NCI-H2196 treated with DMSO at 0.1 percent for 48 hours (cell line): ENCODE measurements at regions not wholly inside any gene's neighbourhood (a gene's known extent, or its start where the extent isn't known, plus 50 kb on each side); places are given as distances from the start of the nearest gene placed in this dataset.
"Not testable (repeated sequence)": the region's sequence is repeated elsewhere in the genome, so short reads cannot be mapped to it uniquely, and the experiment has no call there.

Experiments used
- DNase-seq: peaks from one replicate; lab custom pipeline; 2025; ENCODE audit not compliant: unreplicated experiment; lab: John Stamatoyannopoulos, UW

DNA sequence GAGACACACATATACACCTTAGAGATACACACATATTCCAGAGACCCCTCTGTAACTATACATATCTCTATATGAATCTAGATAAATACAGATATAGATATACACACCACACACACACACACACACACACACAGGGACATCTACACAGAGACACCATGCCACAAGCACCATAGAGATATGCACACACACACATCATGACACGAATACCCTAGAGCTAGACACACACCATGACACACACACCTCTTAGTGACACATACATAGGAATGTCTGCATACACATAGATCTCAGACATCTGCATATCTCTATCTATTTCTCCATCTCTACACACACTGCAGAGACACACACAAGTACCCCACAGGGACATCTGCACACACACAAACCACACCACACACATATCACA, 270.0 kb downstream of the CYRIA start:
- no peak for DNase-seq

DNA sequence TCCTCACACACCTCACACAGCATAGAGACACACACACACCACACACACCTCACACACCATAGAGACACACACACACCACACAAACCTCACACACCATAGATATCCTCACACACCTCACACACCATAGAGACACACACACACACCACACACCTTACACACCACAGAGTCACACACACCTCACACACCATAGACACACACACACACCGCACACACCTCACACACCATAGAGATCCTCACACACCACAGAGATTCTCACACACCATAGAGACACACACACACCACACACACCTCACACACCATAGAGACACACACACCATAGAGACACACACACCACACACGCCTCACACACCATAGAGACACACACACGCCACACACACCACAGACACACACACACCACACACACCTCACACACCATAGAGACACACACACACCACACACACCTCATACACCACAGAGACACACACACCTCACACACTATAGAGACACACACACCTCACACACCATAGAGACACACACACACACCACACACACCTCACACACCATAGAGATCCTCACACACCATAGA, 270.6 kb downstream of the CYRIA start:
- no peak for DNase-seq

DNA sequence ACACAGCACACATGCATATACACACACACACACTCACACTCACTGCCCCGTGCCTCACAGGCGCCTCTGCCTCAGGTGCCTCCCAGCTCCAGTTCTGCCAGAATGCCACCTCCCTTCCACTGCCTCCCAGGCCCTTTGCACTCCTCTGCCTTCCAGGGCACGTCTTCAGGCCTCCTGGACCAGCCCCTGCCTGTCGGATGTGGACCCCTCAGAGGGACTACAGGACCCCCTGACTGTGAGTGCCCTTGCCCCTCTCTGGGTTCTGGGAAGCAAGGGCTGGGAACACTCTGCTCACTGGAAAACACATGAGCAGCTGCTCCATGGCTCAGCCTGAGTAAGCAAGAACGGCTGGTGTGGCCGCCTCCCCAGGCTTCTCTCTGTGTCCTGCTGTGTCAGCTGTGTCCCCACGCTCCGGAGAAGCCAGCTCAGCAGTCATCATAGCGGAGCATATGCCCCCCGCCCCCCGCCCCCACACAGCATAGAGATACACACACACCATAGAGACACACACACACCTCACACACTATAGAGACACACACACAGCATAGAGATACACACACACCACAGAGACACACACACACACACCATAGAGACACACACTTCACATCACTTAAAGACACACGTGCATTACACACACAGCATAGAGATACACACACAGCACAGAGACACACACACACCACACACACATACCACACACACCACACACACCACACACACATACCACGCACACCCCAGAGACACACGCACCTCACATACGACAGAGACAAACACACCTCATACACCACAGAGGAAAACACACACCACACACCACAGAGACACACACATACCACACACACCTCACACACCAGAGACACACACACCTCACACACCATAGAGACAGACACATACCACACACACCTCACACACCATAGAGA, 271.3 kb downstream of the CYRIA start:
- DNase-seq, result no peak

DNA sequence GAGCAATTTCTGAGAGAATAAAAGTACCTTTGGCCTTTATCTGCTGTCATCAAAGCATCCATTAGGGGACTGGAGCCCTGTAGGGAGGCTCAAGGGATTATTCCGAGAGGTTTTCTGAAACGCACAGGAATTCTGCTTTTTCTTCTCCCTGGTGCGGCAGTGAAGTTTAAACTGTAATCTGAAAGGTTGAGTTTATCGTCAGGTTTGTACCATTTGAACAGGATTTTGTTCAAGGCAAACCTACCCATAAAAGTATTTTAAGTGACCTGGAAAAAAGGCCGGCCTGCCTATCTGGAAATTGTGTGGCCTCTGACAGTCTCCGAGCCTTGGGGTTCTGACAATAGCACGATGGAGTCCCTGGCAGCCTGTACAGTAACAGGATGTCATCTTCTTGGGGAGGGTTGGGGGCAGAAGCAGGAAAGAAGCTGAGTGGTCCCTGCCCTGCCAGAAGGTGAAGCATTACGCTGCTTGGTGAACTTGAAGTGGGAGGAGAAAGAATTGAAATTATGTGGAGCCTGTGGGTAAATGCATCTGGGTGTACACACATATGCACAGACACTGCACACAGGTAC, 272.0 kb downstream of the CYRIA start:
- no peak for DNase-seq

DNA sequence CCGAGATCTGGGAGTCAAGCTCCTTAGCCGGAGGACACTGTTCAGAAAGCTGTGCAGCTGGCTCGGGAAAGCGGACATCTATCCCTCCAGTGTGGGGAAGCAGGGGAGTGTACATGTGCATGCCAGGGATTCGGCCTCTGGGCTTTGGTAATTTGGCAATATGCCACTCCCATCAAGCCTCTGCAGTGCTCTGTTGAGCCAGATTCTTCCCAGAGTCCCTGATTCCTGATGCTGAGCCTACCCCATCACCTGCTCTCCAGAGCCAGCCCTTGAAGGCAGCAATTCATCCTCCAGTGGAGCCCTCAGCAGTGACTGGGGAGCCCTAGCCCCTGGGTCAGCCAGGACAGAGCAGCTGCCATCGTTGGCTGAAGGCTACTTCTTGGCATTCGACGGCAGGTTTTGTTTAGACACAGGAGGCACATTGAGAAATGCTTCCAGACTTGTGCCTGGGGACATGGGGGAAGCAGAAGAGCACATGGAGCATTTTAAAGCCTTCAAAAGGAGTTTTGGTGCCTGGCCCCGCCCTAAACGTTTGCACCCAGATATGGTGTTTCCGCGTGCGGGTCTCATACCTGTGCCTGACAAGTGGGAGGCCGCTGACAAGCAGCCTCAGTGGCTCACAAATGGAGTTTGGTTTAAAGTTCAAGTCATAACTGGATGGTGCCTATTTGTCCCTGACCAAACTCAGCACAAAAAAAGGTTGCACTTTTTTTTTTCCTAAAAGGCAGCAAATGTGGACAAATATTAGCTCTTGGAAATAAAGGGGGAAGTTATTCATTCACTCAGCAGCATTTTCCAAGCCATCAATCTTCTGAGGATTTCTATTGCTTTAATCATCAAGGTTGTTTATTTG, 272.8 kb downstream of the CYRIA start:
- no peak for DNase-seq

DNA sequence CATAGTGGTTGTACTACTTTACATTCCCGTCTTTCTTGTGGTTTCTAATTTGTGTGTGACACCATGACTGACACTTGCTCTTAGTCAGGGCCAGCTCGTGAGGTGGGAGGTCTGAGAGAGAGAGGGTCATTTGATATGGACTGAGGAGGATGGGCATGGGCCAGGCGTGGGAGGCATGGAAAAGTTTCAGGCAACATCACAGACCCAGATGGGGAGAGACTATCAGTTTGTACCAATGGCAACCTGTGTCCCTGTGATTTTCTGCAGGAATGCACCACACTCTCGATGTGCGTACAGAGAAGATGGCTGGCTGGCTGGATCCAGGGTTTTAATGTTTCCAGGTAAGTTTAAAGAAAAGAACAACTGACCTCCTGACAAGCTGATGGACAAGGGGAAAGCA, 273.6 kb downstream of the CYRIA start:
- no peak for DNase-seq

DNA sequence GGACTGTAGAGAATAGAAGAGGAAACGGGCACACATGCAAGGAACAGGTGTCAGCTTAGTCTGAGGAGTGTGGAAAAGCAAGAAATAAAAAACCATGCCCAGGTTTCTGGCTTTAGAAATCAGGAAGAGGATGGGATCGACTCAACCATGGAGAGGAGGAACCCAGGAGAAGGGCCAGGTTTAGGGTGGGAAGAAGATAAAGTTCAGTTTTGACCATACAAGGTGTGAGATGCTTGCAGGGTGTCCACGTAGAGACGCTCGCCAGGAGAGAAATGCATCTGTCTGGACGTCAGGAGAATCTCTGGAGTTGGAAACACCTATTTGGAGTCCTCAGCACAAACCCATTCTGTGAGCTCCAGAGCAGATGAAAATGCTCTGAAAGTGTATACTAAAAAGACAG, 275.1 kb downstream of the CYRIA start:
- no peak for DNase-seq

DNA sequence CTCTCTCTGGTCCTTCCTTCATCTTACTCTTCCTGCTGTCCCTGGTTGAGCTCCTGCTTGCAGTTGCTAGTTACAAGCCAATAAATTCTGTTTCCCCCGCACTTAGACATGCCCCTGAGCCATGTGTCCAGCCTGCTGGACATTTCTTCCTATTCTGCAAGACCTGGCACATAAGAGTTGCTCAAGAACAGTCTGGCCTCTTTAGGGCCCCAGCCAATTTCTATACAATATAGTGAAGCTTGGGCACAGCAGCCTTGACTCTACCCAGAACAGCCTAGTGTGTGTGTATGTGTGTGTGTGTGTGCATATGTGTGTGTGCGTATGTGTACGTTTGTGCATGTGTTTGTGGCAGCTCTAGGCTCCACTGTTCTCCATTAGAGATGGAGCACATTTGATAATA, 276.0 kb downstream of the CYRIA start:
- DNase-seq, result no peak

DNA sequence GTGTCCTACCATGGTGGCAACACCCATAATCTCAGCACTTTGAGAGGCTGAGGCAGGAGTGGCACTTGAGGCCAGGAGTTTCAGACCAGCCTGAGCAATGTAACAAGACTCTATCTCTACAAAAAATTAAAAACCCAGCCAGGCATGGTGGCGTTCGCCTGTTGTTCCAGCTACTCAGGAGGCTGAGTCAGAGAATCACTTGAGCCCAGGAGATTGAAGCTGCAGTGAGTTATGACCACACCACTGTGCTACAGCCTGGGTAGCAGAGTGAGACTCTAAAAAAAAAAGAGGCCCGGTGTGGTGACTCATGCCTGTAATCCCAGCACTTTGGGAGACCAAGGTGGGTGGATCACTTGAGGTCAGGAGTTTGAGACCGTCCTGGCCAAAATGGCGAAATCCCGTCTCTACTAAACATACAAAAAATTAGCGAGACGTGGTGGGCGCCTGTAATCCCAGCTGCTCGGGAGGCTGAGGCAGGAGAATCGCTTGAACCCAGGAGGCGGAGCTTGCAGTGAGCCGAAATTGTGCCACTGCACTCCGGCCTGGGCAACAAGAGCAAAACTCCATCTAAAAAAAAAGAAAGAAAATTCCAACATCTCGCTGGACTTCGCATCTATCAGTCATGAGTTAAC, 277.3 kb downstream of the CYRIA start:
- not testable (repeated sequence) for DNase-seq

DNA sequence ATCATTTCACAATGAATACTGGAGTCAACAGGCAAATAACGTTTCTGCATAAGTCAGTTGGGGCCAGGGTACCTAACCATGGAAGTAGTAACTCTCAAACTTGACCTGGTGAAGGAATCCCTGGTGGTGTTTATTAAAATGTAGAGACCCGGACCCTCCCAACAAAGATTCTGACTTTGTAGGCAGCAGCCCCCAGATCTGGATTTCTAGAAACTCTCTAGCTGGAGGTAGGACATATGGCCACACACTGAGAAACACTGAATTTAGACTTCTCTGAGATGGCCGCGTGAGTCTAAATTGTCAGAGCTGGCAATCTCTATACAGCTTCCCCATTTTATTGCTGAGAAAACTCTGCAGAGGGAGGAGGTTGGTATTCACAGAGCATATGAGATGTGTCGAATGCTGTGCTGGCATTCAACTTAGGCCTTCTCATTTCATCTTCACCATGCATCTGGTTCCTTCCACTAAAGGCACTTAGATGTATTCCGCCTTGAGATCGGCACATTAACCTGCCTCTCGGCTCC, 278.1 kb downstream of the CYRIA start:
- no peak for DNase-seq

DNA sequence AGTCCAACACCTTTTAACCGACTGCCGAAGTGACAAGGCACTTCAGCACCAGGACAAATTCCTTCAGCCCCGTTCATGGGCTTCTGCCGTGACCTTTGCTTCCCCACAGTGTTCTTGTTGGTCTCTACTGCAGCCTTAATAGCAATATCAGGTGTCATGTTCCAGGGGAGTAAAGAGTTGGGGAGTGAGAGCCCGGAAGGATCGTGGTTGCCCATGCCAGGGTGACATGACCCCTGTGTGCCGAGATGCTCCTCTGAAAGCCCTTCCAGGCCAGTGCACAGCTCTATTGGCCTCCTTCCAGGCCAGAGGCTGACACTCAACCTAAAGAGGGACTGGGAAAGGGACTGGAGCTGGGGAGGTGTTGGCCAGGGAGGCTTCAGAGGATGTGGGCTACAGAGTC, 279.2 kb downstream of the CYRIA start:
- no peak for DNase-seq

DNA sequence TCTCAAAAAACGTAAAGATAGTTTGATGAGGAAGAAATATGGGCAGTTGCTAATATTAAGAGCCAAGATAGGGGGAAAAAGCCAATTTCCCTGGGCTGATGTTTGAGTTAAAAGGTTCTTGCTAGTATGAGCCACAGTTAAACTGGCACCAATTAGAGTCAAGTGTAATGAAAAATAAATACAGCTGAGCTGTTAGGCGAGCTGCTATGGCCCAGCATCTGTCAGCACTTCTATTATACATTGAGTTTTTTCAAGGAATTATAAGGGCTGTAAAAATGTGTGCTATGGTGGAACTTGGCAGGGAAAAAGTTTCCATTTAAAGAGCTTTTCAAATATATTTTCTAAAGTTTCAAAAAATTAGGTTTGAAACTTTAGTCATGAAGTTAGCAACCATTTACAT, 279.6 kb downstream of the CYRIA start:
- no peak for DNase-seq

DNA sequence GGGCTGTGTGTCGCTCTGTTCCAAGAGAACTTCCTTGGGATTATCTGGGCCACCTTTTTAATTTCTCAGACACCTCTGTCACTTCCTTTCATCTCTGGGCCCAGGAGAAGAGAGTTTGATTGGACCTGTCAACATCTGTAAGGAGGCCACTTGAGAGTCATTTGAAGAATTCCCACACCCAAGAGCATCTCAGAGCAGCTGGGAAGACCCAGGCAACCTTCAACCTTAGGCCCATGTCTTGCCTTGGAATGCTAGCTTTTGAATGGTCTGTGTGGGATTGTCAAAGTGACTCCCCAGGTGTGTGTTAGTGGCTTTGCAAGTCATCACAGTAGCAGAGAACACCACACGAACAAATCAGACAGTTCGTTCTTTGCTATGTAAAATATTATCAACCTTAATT, 280.3 kb downstream of the CYRIA start:
- DNase-seq, result no peak

DNA sequence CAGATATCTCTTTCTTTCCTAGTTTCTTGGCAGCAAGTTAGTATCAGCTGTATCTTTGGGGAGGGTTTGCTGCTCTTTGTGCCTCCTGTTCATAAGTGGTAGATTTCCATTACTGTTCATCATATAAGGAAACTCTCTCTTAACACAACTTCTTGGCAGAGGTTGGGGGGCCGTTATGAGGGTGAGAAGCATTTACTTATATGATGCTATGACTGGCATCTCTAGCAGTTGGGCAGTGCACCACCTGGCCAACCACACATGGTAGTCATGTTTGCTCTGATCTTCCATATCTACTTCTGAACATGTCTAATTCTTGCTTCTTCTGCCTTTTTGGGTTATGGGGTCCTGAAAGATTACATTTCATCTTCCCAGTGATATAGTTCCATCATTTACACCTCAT, 282.2 kb downstream of the CYRIA start:
- DNase-seq, result no peak

DNA sequence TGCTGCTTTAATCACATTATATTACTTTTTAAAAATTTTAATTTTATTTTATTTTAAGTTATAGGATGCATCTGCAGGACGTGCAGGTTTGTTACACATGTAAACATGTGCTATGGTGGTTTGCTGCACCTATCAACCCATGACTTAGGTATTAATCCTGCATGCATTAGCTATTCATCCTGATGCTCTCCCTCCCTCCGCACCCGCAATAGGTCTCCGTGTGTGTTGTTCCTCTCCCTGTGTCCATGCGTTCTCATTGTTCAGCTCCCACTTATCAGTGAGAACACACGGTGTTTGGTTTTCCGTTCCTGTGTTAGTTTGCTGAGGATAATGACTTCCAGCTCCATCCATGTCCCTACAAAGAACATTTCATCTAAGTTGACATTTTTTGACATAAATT, 283.2 kb downstream of the CYRIA start:
- DNase-seq, result no peak

DNA sequence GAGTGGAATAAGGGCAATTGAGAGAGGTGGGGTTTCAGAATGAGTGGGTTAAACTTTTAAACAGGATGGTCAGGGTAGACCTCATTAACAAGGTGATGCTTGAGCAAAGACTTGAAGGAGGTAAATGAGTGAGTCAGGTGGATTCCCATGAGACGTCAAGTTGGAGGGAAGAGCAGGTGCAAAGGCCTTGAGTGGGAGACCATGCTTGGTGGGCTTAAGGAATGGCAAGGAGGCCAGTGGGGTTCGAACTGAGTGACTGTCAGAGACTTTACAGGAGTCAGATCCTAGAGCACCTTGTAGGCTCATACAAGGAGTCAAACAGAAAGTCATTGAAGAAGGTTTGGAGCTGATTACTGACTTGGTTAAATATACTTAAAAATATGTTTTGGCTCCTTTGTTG, 284.1 kb downstream of the CYRIA start:
- DNase-seq, result no peak

DNA sequence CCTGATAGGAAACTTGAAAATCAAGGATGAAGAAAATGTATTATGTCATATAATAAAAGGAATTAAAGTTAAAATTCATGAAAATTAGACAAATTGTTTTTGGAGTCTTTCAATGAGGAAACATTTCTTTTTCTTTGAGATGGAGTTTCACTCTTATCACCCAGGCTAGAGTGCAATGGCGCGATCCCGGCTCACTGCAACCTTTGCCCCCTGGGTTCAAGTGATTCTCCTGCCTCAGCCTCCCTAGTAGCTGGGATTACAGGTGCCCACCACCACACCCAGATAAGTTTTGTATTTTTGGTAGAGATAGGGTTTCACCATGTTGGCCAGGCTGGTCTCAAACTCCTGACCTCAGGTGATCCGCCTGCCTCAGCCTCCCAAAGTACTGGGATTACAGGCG, 285.7 kb downstream of the CYRIA start:
- DNase-seq, result not testable (repeated sequence)

DNA sequence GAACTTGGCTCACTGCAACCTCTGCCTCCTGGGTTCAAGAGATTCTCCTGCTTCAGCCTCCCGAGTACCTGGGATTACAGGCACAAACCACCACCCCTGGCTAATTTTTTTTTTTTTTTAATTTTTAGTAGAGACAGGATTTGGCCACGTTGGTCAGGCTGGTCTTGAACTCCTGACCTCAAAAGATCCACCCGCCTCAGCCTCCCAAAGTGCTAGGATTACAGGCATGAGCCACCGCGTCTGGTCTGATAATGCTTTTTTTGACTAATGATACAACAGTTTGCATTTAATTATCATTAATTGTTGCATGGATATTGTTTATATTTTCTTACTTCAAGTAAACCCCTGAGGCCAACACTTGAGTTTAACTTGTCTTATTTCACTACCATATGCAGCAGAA, 286.6 kb downstream of the CYRIA start:
- DNase-seq, result not testable (repeated sequence)

DNA sequence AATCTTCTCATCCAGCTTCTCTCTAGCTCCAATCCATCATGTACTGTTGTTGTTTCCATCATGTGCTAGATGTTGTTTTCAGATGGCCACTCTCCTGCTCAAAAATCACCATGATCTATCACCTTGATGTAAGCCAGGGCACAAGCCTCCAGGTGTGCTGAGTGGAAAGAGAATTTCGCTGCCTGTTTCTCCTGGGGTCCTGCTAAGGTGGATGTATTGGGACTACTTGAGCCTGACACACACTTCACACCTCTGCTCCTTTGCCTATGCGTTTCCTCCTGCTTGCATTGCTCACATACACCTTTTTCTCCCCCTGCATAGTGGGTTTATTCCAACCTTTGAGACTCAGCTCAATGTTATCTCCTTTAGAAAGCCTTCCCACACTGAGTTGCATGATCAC, 287.6 kb downstream of the CYRIA start:
- DNase-seq, result no peak

DNA sequence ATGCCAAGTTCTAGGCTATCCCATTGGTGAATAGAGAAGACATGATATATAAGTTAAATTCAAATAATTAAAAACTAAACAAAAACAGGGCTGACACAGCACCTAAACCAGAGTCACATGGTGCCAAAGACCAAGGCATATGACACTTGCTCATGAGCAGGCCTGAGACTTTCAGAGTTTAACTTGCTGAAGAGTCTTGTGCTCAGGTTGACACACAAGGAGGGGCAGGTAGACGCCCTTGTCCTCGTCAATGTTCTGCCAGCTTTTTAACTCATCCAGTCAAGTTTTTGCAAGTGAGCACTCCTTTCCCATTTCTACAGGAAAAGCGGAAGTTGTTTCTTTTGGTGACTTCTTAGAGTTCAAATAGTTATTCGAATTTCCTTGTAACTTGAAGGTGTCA, 289.7 kb downstream of the CYRIA start:
- no peak for DNase-seq

DNA sequence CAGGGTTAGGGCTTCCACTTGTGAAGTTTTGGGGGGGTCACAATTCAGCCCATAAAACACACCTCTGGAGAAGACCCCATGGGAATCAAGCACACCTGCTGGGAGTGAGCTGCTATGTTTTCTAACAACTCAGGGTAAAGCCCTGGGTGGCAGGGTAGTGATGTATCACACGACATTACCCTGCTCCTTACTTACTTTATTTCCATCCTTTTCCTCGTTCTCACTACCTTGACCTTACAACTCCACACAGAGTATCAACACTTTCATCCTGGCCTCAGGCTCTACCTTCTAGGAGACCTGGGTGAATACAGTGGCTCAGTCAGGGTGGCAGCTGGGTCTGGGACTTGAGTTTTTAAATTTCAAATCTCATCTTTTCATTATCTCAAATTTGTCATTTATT, 290.3 kb downstream of the CYRIA start:
- DNase-seq, result no peak
